Skeletal muscle tissue (tissue), 3 donors: ENCODE measurements at regions not wholly inside any gene's neighbourhood (a gene's known extent, or its start where the extent isn't known, plus 50 kb on each side); places are given as distances from the start of the nearest gene placed in this dataset.
"Not testable (repeated sequence)": the region's sequence is repeated elsewhere in the genome, so short reads cannot be mapped to it uniquely, and the experiment has no call there.

ENCODE experiments used
- H3K27ac ChIP-seq: one replicate; pipeline ENCODE4 v1.7.0; 2013; ENCODE audit warnings: mild to moderate bottlenecking, low read depth, low read length, inconsistent platforms
- H3K27me3 ChIP-seq, 3 donors: one replicate each; pipeline ENCODE4 v1.7.0; 2013; ENCODE audit warnings: low read length in 3 of 3; ENCODE audit not compliant: control insufficient read depth in 3 of 3, insufficient read depth in 3 of 3
- H3K36me3 ChIP-seq, 3 donors: one replicate each; pipeline ENCODE4 v1.7.0; 2013; ENCODE audit warnings: low read length in 3 of 3; ENCODE audit not compliant: control insufficient read depth in 3 of 3, insufficient read depth in 3 of 3
- H3K4me1 ChIP-seq, 3 donors: one replicate each; pipeline ENCODE4 v1.7.0; 2013; ENCODE audit warnings: low read length in 3 of 3, mild to moderate bottlenecking in 3 of 3; ENCODE audit not compliant: control insufficient read depth in 3 of 3, insufficient read depth in 3 of 3
- H3K4me3 ChIP-seq, 3 donors: one replicate each; pipeline ENCODE4 v1.7.0; 2013; ENCODE audit warnings: low read length in 3 of 3
- H3K9ac ChIP-seq, 3 donors: one replicate each; pipeline ENCODE4 v1.7.0; 2013; ENCODE audit warnings: low read length in 3 of 3, mild to moderate bottlenecking in 3 of 3, moderate library complexity in 2 of 3, low read depth in 1 of 3
- H3K9me3 ChIP-seq, 3 donors: one replicate each; pipeline ENCODE4 v1.7.0; 2013; ENCODE audit warnings: low read length in 3 of 3; ENCODE audit not compliant: control insufficient read depth in 3 of 3
- donor health status: Osteomylitis.

GRCh38 chr6:78547636-78548035, 319.7 kb upstream of the IRAK1BP1 start:
- H3K27me3 ChIP-seq, H3K9ac ChIP-seq, H3K9me3 ChIP-seq, H3K4me3 ChIP-seq, H3K4me1 ChIP-seq, H3K27ac ChIP-seq, H3K36me3 ChIP-seq: not testable (repeated sequence)

DNA sequence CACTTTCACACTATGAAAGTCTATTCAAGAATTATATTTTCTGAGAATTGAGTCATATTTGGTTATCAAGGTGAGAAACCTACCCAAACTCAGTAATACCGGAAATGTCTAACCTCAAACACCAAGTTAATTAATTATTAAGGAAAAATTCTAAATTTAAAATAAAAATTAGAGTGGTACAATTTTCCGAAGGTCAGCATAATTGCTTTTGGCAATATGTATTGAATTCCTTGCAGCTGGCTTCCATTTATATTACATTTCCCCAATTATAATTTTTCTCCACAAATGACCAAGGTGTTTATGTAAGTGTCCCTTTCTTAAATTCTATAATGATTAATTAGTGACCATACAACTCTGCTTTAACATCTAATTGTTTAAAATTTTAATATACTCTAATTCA, 316.0 kb upstream of the IRAK1BP1 start:
- H3K9ac ChIP-seq, result no peak overlapping the region
- H3K36me3 ChIP-seq, result no peaks in the 10 kb centered on the region
- no peak overlapping the region for H3K4me3 ChIP-seq
- H3K27ac ChIP-seq, result no peak overlapping the region
- H3K4me1 ChIP-seq, result no peaks in the 10 kb centered on the region
- no peaks in the 10 kb centered on the region for H3K27me3 ChIP-seq
- peaks cover 0 to 6% (median 0%) of the 10 kb centered on the region in 3 donors for H3K9me3 ChIP-seq

DNA sequence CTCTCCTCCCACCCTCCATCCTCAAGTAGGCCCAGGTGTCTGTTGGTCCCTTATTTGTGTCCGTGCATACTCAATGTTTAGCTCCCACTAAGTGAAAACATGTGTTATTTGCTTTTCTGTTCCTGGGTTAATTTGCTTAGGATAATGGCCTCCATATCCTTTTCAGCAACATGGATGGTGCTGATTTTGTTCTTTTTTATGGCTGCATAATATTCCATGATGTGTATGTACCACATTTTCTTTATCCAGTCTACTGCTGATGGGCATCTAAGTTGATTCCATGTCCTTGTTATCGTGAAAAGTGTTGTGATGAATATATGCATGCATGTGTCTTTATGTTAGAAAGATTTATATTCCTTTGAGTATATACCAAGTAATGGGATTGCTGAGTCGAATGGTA, 314.9 kb upstream of the IRAK1BP1 start:
- H3K9me3 ChIP-seq, result peaks cover 0 to 6% (median 0%) of the 10 kb centered on the region in 3 donors
- no peaks in the 10 kb centered on the region for H3K36me3 ChIP-seq
- H3K27ac ChIP-seq, result no peak overlapping the region
- H3K9ac ChIP-seq, result no peak overlapping the region
- H3K4me3 ChIP-seq, result no peak overlapping the region
- no peaks in the 10 kb centered on the region for H3K4me1 ChIP-seq
- H3K27me3 ChIP-seq, result no peaks in the 10 kb centered on the region

GRCh38 chr6:78554341-78554740, 313.0 kb upstream of the IRAK1BP1 start:
- no peak overlapping the region for H3K9ac ChIP-seq
- no peak overlapping the region for H3K4me3 ChIP-seq
- H3K27ac ChIP-seq, result no peak overlapping the region
- no peaks in the 10 kb centered on the region for H3K4me1 ChIP-seq
- no peaks in the 10 kb centered on the region for H3K36me3 ChIP-seq
- H3K9me3 ChIP-seq, result peaks cover 0 to 6% (median 0%) of the 10 kb centered on the region in 3 donors
- H3K27me3 ChIP-seq, result no peaks in the 10 kb centered on the region

DNA sequence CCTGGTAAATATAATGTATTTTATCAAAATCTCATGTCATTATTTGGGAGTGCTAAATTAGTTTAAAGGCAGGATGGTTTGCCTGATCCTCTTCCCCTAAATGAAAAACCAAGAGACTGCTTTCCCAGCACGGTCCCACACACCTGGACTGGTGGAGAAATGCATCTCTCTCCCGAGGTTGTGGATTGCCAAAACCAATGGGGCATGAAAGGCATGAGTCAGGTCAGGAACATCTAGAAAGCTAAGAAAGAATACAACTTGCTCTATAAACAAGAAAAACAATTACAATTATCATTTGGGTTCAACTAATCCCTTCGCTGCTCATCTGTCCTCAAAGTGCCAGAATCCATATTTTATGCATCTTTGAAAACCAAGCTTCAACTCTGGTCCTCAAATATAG, 308.3 kb upstream of the IRAK1BP1 start:
- peaks cover 0 to 4% (median 0%) of the 10 kb centered on the region in 3 donors for H3K9me3 ChIP-seq
- no peak overlapping the region for H3K27ac ChIP-seq
- H3K36me3 ChIP-seq, result no peaks in the 10 kb centered on the region
- no peak overlapping the region for H3K9ac ChIP-seq
- no peak overlapping the region for H3K4me3 ChIP-seq
- H3K27me3 ChIP-seq, result no peaks in the 10 kb centered on the region
- H3K4me1 ChIP-seq, result no peaks in the 10 kb centered on the region

- Histone ChIP-seq H3K27ac (no peak overlapping the region), H3K9ac (no peak overlapping the region), H3K4me3 (no peak overlapping the region), H3K9me3 (no peaks in the 10 kb centered on the region), H3K36me3 (no peaks in the 10 kb centered on the region), H3K4me1 (no peaks in the 10 kb centered on the region), H3K27me3 (no peaks in the 10 kb centered on the region)
Observed at GRCh38 chr6:78561015-78561414, 306.3 kb upstream of the IRAK1BP1 start.

GRCh38 chr6:78565997-78566396, 301.4 kb upstream of the IRAK1BP1 start:
- Histone ChIP-seq H3K27ac (no peak overlapping the region), H3K36me3 (no peaks in the 10 kb centered on the region), H3K27me3 (no peaks in the 10 kb centered on the region), H3K4me3 (no peak overlapping the region), H3K9me3 (peaks cover 0 to 3% (median 0%) of the 10 kb centered on the region in 3 donors), H3K9ac (no peak overlapping the region), H3K4me1 (no peaks in the 10 kb centered on the region)

GRCh38 chr6:78570044-78570443, 297.3 kb upstream of the IRAK1BP1 start:
- Histone ChIP-seq H3K9ac (no peak overlapping the region), H3K27me3 (no peaks in the 10 kb centered on the region), H3K27ac (no peak overlapping the region), H3K9me3 (peaks cover 0 to 3% (median 0%) of the 10 kb centered on the region in 3 donors), H3K4me1 (no peaks in the 10 kb centered on the region), H3K36me3 (no peaks in the 10 kb centered on the region), H3K4me3 (no peak overlapping the region)

- Histone ChIP-seq H3K4me3 (no peak overlapping the region), H3K9ac (no peak overlapping the region), H3K27me3 (no peaks in the 10 kb centered on the region), H3K9me3 (no peaks in the 10 kb centered on the region), H3K4me1 (no peaks in the 10 kb centered on the region), H3K27ac (no peak overlapping the region), H3K36me3 (no peaks in the 10 kb centered on the region)
Observed at GRCh38 chr6:78577585-78577984, 289.8 kb upstream of the IRAK1BP1 start.

DNA sequence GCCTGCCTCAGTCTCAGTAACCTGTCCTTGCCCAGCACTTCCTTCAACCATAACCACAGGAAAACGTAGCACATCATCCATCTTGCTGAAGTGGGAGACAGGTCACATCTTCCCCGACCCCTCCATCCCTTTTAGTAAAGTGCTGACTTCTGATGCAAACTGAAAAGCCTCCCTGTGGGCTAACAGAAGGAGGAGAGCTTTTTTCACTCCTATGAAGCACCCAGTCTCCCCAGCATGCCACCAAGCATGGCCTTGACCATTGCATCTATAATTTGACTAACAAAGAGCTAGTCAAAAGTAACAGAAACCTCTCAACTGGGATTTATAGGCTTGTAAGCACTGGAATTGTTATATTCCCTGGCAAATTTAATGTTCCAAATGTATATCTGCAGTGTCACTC, 288.9 kb upstream of the IRAK1BP1 start:
- Histone ChIP-seq H3K9me3 (no peaks in the 10 kb centered on the region), H3K9ac (no peak overlapping the region), H3K4me1 (no peaks in the 10 kb centered on the region), H3K27ac (no peak overlapping the region), H3K27me3 (no peaks in the 10 kb centered on the region), H3K36me3 (no peaks in the 10 kb centered on the region), H3K4me3 (no peak overlapping the region)

DNA sequence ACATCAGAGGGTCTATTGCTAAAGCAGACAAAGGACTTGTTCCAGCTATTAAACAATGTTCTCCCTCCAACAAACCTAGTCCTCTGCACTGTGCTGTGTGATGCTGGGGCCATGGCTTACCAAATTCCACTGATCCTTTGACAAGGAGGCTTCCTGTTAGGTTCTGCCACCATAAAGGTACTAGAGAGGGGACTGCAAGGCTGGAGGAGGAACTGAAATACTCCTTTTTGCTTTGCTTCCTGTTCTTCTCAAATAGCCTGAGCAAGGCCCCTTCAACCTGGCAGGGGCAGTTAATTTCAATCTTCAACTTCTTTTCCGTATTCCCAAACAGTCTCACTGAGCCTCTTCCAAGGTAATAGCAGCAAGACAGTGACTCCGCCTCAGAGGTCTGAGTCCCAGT, 286.4 kb upstream of the IRAK1BP1 start:
- no peaks in the 10 kb centered on the region for H3K4me1 ChIP-seq
- no peaks in the 10 kb centered on the region for H3K27me3 ChIP-seq
- H3K27ac ChIP-seq, result no peak overlapping the region
- no peaks in the 10 kb centered on the region for H3K36me3 ChIP-seq
- H3K9ac ChIP-seq, result no peak overlapping the region
- no peak overlapping the region for H3K4me3 ChIP-seq
- no peaks in the 10 kb centered on the region for H3K9me3 ChIP-seq
